ENCODE measurements at regions not wholly inside any gene's neighbourhood (a gene's known extent, or its start where the extent isn't known, plus 50 kb on each side); places are given as distances from the start of the nearest gene placed in this dataset.

DNA sequence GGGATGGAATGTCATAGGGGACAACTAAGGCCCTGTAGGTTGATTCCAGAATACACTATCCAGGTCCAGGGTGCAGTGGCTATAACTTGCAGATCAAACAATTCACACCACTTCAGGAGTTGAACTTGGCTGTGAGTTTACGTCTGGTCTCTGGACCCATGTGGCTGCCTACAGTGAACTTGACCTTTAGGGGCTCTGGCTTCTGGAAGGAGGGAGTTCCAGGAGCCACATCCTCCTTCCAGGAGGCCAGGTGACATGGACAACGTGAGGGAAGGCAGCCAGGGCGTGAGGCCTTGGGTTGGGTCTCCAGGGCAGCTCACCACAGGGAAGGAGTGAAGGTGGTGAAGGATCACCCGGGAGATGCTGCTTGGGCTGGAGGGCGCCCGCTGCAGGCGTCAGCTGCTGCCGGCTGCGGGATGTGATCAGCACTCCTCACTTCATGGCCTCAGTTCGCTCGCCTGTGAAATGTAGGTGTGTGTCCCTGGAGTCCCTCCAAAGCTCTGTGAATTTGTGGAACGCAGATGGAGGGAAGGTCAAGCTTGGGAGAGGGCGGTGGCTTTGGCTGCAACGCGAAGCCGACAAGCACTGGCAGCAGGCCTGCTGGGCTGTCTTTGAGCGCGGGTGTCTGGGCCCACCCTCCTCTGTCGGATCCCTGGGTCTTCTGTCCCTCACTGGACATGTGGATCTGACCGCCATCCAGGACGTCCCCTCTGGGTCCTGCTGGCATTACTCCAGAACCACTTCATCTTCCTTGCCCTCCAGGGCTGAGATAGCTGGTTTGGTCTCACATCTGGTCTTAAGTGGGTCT lies 146.5 kb downstream of the GLI2 start:
- Mint-ChIP-seq H3K27ac (no peak overlapping the region), H3K4me3 (no peak overlapping the region), H3K4me1 (peaks cover 83% of the 10 kb centered on the region), H3K36me3 (ENCODE audit: low read depth) (no peaks in the 10 kb centered on the region), H3K9me3 (no peaks in the 10 kb centered on the region), H3K27me3 (ENCODE audit: low read depth, poor library complexity) (peaks cover 10% of the 10 kb centered on the region)
- TF ChIP-seq, protein P1, sequence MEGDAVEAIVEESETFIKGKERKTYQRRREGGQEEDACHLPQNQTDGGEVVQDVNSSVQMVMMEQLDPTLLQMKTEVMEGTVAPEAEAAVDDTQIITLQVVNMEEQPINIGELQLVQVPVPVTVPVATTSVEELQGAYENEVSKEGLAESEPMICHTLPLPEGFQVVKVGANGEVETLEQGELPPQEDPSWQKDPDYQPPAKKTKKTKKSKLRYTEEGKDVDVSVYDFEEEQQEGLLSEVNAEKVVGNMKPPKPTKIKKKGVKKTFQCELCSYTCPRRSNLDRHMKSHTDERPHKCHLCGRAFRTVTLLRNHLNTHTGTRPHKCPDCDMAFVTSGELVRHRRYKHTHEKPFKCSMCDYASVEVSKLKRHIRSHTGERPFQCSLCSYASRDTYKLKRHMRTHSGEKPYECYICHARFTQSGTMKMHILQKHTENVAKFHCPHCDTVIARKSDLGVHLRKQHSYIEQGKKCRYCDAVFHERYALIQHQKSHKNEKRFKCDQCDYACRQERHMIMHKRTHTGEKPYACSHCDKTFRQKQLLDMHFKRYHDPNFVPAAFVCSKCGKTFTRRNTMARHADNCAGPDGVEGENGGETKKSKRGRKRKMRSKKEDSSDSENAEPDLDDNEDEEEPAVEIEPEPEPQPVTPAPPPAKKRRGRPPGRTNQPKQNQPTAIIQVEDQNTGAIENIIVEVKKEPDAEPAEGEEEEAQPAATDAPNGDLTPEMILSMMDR (IDR thresholded peaks at IDR 0.05), result no peak
- no peak for DNase-seq

DNA sequence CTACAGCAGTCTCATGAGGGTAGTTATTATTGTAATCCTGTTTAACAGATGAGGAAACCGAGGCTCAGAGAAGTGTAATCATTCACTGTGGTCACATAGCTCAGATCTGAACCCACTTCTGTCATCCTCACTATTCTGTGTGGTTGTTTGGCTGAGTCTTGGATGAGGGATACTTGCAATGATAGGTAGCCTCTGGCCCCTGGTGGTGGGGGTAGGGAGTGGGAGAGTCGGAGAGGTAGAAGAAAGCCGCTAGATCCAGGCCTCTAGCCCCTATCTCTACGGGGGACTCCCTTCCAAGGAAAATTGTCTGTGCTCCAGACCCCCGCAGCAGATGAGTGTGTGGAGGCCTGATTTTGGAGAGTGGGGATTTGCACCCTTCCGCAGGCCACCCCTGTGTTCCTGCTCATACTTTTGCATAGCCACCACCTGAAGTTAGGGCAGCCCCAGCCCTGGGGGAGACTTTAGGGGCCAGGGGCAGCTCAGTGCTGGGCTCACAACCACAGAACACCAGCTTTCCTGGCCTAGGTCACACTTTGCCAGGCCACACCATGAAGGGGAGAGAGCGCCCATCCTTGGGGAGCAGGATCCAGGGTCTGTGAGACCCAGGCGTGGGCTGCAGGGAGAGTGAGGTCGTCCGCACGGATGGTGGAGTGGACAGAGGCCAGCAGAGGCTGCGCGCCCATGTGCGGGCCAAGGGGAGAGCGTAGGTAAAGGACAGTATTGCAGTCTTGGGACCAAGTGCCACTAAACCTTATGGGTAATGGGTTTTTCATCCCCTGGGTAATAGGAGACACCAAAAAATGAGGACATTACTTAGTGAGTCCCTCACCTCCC lies 148.2 kb downstream of the GLI2 start:
- DNase-seq, result no peak
- Mint-ChIP-seq H3K9me3 (no peaks in the 10 kb centered on the region), H3K4me1 (peaks cover 90% of the 10 kb centered on the region), H3K27ac (peak overlapping the region; percentile 78), H3K4me3 (no peak overlapping the region), H3K27me3 (ENCODE audit: low read depth, poor library complexity) (peaks cover 14% of the 10 kb centered on the region), H3K36me3 (ENCODE audit: low read depth) (no peaks in the 10 kb centered on the region)
- TF ChIP-seq, protein P1 (IDR thresholded peaks at IDR 0.05), result peak; percentile 9

DNA sequence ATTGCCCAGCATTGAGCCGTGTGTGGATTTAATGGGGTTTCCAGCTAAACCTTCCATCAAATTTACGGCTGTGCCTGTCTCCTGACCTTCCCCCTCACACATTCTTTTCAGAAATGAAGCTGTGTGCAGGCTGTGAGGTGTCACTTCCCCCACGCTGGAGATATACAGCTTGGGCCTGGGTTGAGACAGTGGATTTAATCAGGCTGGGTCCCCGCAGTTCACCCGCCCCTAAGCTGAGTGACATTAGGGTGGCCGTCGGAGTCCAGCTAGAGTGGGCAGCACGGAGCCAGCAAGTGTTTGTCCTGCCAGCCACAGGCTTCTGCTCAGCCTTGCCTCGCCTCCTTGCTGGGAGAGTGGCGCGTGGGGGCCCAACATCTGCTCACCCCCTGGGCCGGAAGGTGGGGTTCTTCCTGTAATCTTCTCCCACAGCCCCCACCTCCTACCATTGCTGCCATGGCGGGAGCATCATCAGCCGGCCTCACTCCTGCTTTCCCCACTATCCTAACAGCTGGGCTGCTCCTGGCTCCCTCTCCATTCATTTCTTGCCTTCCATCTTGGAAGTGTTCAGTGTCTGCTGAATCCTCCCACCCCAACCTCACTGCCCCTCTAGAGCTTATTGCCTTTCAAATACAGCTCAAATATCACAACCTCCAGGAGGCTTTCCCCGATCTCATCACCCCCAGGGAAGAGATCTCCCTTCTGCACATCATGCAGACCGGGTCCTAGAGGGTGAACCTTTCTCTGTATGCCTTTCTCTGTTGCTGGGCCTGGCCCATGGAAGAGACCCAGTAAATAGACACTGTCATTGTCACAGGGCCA lies 149.0 kb downstream of the GLI2 start:
- DNase-seq, result peak; percentile 50
- Mint-ChIP-seq H3K36me3 (ENCODE audit: low read depth) (peaks cover 5% of the 10 kb centered on the region), H3K27ac (peak overlapping the region; percentile 79), H3K4me3 (peak overlapping the region; percentile 63), H3K9me3 (no peaks in the 10 kb centered on the region), H3K4me1 (peaks cover 89% of the 10 kb centered on the region), H3K27me3 (ENCODE audit: low read depth, poor library complexity) (peaks cover 10% of the 10 kb centered on the region)
- TF ChIP-seq, protein P1 (IDR thresholded peaks at IDR 0.05), result no peak

DNA sequence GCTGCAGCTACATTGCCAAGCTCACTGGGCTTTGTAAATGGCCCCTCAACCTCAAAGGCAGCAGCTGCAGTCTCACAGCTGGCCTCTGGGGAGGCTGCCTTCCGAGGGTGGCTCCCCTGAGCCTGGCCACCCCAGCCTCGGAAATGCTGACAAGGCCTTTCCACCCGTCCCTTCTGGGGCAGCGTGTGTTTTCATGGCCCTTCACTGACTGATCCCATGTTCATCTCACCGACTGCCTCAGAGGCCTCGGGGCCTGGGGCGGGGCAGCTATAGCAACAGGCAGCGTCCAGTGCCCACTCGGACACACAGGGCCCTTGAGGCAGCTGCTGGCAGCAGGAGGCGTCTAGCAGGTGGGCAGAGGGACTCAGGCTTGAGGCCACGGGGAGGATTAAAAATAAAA lies 149.7 kb downstream of the GLI2 start:
- TF ChIP-seq, protein P1 (IDR thresholded peaks at IDR 0.05), result no peak
- Mint-ChIP-seq H3K36me3 (ENCODE audit: low read depth) (peaks cover 5% of the 10 kb centered on the region), H3K9me3 (no peaks in the 10 kb centered on the region), H3K4me3 (peak overlapping the region; percentile 63), H3K27ac (no peak overlapping the region), H3K4me1 (peaks cover 82% of the 10 kb centered on the region), H3K27me3 (ENCODE audit: low read depth, poor library complexity) (peaks cover 5% of the 10 kb centered on the region)
- DNase-seq, result no peak

DNA sequence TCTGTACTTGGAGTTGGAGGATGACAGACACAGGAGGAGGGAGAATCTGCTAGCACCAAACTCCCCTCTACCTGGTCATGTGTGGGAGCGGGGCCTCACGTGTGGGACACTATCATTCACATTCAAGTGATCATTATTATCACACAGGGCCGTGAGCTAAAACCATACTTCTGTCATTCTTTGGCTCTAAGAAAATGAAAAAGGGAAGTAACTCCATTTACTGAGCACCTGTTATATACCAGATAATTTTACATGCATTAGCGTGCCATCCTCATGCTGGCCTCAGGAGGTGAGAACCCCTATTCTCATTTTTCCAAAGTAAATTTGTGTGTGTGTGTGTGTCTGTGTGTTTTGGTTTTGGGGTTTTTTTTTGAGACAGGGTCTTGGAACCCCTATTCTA lies 150.1 kb downstream of the GLI2 start:
- Mint-ChIP-seq H3K27me3 (ENCODE audit: low read depth, poor library complexity) (peaks cover 5% of the 10 kb centered on the region), H3K27ac (no peak overlapping the region), H3K36me3 (ENCODE audit: low read depth) (peaks cover 5% of the 10 kb centered on the region), H3K4me1 (peaks cover 79% of the 10 kb centered on the region), H3K9me3 (no peaks in the 10 kb centered on the region), H3K4me3 (peak overlapping the region; percentile 47)
- DNase-seq, result no peak
- TF ChIP-seq, protein P1 (IDR thresholded peaks at IDR 0.05), result no peak
